Astrocyte (in vitro differentiated cells and primary cell): ENCODE measurements at regions not wholly inside any gene's neighbourhood (a gene's known extent, or its start where the extent isn't known, plus 50 kb on each side); places are given as distances from the start of the nearest gene placed in this dataset.

Experiments
- DNase-seq: peaks from one replicate; pipeline ENCODE4 v3.0.0-alpha.2; 2010; ENCODE audit warnings: low read depth
- FAIRE-seq: peaks from 2 replicates; lab custom pipeline; 2011; peaks lifted over from hg19 to GRCh38; lab: Jason Lieb, UNC
- H2AFZ ChIP-seq: 2 replicates; pipeline ENCODE4 v1.6.0; 2012; ENCODE audit warnings: low read depth, low read length, inconsistent platforms
- H3K27ac ChIP-seq: 2 replicates; pipeline ENCODE4 v1.5.1; 2011; ENCODE audit warnings: low read depth, low read length, inconsistent platforms
- H3K27me3 ChIP-seq: 2 replicates; pipeline ENCODE4 v1.6.0; 2011; ENCODE audit warnings: low read length, inconsistent platforms; ENCODE audit not compliant: insufficient read depth
- H3K36me3 ChIP-seq: 2 replicates; pipeline ENCODE4 v1.5.1; 2011; ENCODE audit warnings: low read length, inconsistent platforms; ENCODE audit not compliant: insufficient read depth
- H3K4me1 ChIP-seq: 2 replicates; pipeline ENCODE4 v1.5.1; 2011; ENCODE audit warnings: low read length, inconsistent platforms; ENCODE audit not compliant: insufficient read depth
- H3K4me2 ChIP-seq: 2 replicates; pipeline ENCODE4 v1.6.0; 2012; ENCODE audit warnings: low read length, inconsistent platforms
- H3K4me3 ChIP-seq: 2 replicates; pipeline ENCODE4 v1.5.1; 2011; ENCODE audit warnings: low read depth, mild to moderate bottlenecking, low read length, inconsistent platforms; ENCODE audit not compliant: insufficient read depth
- H3K79me2 ChIP-seq: 2 replicates; pipeline ENCODE4 v1.6.0; 2012; ENCODE audit warnings: mild to moderate bottlenecking, low read length, inconsistent platforms; ENCODE audit not compliant: insufficient read depth
- H3K9ac ChIP-seq: 2 replicates; pipeline ENCODE4 v1.6.0; 2012; ENCODE audit warnings: mild to moderate bottlenecking, low read length, inconsistent platforms
- H3K9me3 ChIP-seq: 2 replicates; pipeline ENCODE4 v1.5.1; 2012; ENCODE audit warnings: low read depth, mild to moderate bottlenecking, low read length, inconsistent platforms; ENCODE audit not compliant: insufficient read depth
- H4K20me1 ChIP-seq: 2 replicates; pipeline ENCODE4 v1.6.0; 2012; ENCODE audit warnings: low read length, inconsistent platforms; ENCODE audit not compliant: insufficient read depth
- H3K27ac Mint-ChIP-seq: one replicate; pipeline ENCODE4 v1.8.0; 2021; ENCODE audit warnings: mild to moderate bottlenecking, mixed read lengths; ENCODE audit not compliant: unreplicated experiment
- H3K27me3 Mint-ChIP-seq: one replicate; pipeline ENCODE4 v1.8.0; 2021; ENCODE audit warnings: low read depth, mixed read lengths; ENCODE audit not compliant: unreplicated experiment
- H3K36me3 Mint-ChIP-seq: one replicate; pipeline ENCODE4 v1.8.0; 2021; ENCODE audit warnings: low read depth, mixed read lengths; ENCODE audit not compliant: unreplicated experiment
- H3K4me1 Mint-ChIP-seq: one replicate; pipeline ENCODE4 v1.8.0; 2021; ENCODE audit warnings: low read depth, mixed read lengths; ENCODE audit not compliant: unreplicated experiment
- H3K4me3 Mint-ChIP-seq: one replicate; pipeline ENCODE4 v1.8.0; 2021; ENCODE audit warnings: mild to moderate bottlenecking, moderate library complexity, mixed read lengths; ENCODE audit not compliant: unreplicated experiment
- H3K9me3 Mint-ChIP-seq: one replicate; pipeline ENCODE4 v1.8.0; 2021; ENCODE audit warnings: mild to moderate bottlenecking, mixed read lengths; ENCODE audit not compliant: unreplicated experiment
- CTCF ChIP-seq: IDR thresholded peaks from 2 replicates; pipeline ENCODE4 v1.5.1; 2011; ENCODE audit warnings: low read depth, mild to moderate bottlenecking, inconsistent platforms, low read length, moderate library complexity; ENCODE audit not compliant: insufficient read depth
- EZH2 ChIP-seq: IDR thresholded peaks from 2 replicates; pipeline ENCODE4 v1.6.1; 2012; ENCODE audit warnings: mild to moderate bottlenecking, low read length, inconsistent platforms; ENCODE audit not compliant: insufficient read depth

- Histone ChIP-seq H3K4me1 (no peaks in the 10 kb centered on the region), H3K27me3 (no peaks in the 10 kb centered on the region), H3K4me2 (no peak overlapping the region), H3K4me3 (no peak overlapping the region), H3K9ac (no peak overlapping the region), H3K27ac (no peak overlapping the region), H3K9me3 (no peaks in the 10 kb centered on the region), H3K36me3 (no peaks in the 10 kb centered on the region), H4K20me1 (no peaks in the 10 kb centered on the region), H2AFZ (no peak overlapping the region), H3K79me2 (no peaks in the 10 kb centered on the region)
- no peak for FAIRE-seq
- H3K4me1 Mint-ChIP-seq = no peaks in the 10 kb centered on the region
- H3K4me3 Mint-ChIP-seq = no peak overlapping the region
- no peaks in the 10 kb centered on the region for H3K9me3 Mint-ChIP-seq
- DNase-seq = no peak
- no peaks in the 10 kb centered on the region for H3K27me3 Mint-ChIP-seq
- no peak overlapping the region for H3K27ac Mint-ChIP-seq
- no peaks in the 10 kb centered on the region for H3K36me3 Mint-ChIP-seq
- TF ChIP-seq EZH2 = no peak
- TF ChIP-seq CTCF = no peak
Observed at GRCh38 chr13:104414181-104414580, 1348.0 kb upstream of the SLC10A2 start.

- Mint-ChIP-seq H3K27ac (no peak overlapping the region), H3K9me3 (no peaks in the 10 kb centered on the region), H3K36me3 (no peaks in the 10 kb centered on the region), H3K27me3 (no peaks in the 10 kb centered on the region), H3K4me3 (no peak overlapping the region), H3K4me1 (peaks cover 3% of the 10 kb centered on the region)
- Histone ChIP-seq H3K9me3 (no peaks in the 10 kb centered on the region), H3K4me2 (no peak overlapping the region), H4K20me1 (no peaks in the 10 kb centered on the region), H2AFZ (no peak overlapping the region), H3K36me3 (no peaks in the 10 kb centered on the region), H3K9ac (no peak overlapping the region), H3K27me3 (no peaks in the 10 kb centered on the region), H3K79me2 (no peaks in the 10 kb centered on the region), H3K27ac (no peak overlapping the region), H3K4me1 (no peaks in the 10 kb centered on the region), H3K4me3 (no peak overlapping the region)
- FAIRE-seq = no peak
- TF ChIP-seq EZH2 = no peak
- TF ChIP-seq CTCF = no peak
- DNase-seq = no peak
Observed at GRCh38 chr13:104411141-104411765, 1345.0 kb upstream of the SLC10A2 start.

- no peaks in the 10 kb centered on the region for H3K79me2 ChIP-seq
- peak overlapping the region; percentile 10 for H3K4me2 ChIP-seq
- no peak for TF ChIP-seq EZH2
- no peak for TF ChIP-seq CTCF
- H4K20me1 ChIP-seq = no peaks in the 10 kb centered on the region
- Mint-ChIP-seq H3K27ac (no peak overlapping the region), H3K4me1 (peaks cover 3% of the 10 kb centered on the region), H3K27me3 (no peaks in the 10 kb centered on the region), H3K9me3 (no peaks in the 10 kb centered on the region), H3K36me3 (no peaks in the 10 kb centered on the region), H3K4me3 (no peak overlapping the region)
- no peaks in the 10 kb centered on the region for H3K27me3 ChIP-seq
- H3K36me3 ChIP-seq = no peaks in the 10 kb centered on the region
- H3K9me3 ChIP-seq = no peaks in the 10 kb centered on the region
- DNase-seq = peak; percentile 53
- no peak overlapping the region for H2AFZ ChIP-seq
- H3K4me1 ChIP-seq = no peaks in the 10 kb centered on the region
- H3K27ac ChIP-seq = no peak overlapping the region
- no peak overlapping the region for H3K9ac ChIP-seq
- no peak for FAIRE-seq
- no peak overlapping the region for H3K4me3 ChIP-seq
Observed at GRCh38 chr13:104408733-104409132, 1342.5 kb upstream of the SLC10A2 start.
